NCI-H1417 (cell line): ENCODE measurements at regions not wholly inside any gene's neighbourhood (a gene's known extent, or its start where the extent isn't known, plus 50 kb on each side); places are given as distances from the start of the nearest gene placed in this dataset.

ENCODE experiments used
- DNase-seq, 3 experiments: peaks; one replicate each; lab custom pipeline; 2025; lab: John Stamatoyannopoulos, UW

DNA sequence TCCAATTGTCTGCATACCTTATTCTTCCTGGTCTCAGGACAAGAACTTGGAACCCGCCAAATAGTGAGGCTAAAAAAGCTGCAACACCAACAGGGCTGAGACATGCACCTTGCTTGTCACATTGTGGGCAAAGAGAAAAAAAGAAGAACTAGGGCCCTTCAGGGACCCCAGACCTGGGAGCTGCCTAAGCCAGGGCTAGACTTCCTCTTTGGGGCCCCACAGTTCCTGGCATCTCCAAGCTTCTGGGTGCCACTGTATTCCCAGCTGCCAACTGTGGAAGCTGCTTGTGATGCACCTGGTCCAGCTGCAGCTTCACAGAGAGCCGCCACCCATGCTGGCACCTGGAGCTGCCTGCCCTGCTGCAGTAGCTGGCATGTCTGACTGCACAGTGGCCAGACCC, 370.6 kb downstream of the CD83 start:
- no peak for DNase-seq

- peak in 1 of 3 experiments; percentile 25 for DNase-seq
Observed at GRCh38 chr6:14489445-14489844, 371.9 kb downstream of the CD83 start.

DNA sequence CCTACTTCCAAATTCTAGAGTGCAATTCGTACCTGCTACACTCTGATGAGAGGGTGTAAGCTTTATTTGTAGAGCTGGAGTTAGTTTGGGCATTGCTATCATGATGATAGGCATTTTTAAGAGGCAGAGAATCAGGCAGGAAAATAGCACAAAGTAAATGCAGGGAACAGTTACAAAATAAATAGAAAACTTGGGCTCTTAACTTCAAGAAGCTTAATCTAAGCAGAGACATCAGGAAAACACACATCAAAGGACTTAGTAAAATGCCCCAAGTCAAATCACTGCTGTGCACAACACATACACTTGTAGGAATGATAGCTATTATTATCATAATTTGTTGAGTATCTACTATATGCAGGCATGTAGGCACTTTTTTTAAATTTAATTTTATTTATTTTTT, 381.2 kb downstream of the CD83 start:
- DNase-seq: no peak

DNA sequence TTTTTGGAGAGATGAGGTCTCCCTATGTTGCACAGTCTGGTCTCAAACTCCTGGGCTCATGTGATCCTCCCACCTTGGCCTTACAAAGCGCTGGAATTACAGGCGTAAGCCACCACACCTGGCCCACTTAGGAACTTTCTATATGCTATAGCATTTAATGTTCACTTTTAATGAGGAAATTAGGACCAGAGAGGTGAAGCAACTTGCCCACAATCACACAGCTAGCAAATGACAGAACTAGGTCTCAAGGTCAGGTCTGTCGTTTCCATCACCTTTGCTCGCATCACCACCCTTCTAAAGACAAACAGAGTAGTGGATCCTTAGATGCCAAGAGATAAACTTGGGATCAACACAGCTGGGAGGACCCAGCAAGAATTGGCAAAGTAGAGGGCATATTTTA, 381.7 kb downstream of the CD83 start:
- DNase-seq: no peak

GRCh38 chr6:14499841-14500240, 382.3 kb downstream of the CD83 start:
- DNase-seq: no peak

- peak in 1 of 3 experiments; percentile 44 for DNase-seq
Observed at GRCh38 chr6:14500809-14501208, 383.2 kb downstream of the CD83 start.

GRCh38 chr6:14501240-14501639, 383.7 kb downstream of the CD83 start:
- DNase-seq: peak in 2 of 3 experiments; percentile 8 to 50

GRCh38 chr6:14501914-14502313, 384.3 kb downstream of the CD83 start:
- DNase-seq: no peak

- DNase-seq: no peak
Observed at GRCh38 chr6:14502551-14502950, 385.0 kb downstream of the CD83 start.

- DNase-seq: no peak
Observed at GRCh38 chr6:14505401-14505800, 387.8 kb downstream of the CD83 start.

- DNase-seq: peak in 1 of 3 experiments; percentile 7
Observed at GRCh38 chr6:14506656-14507246, 389.2 kb downstream of the CD83 start.

DNA sequence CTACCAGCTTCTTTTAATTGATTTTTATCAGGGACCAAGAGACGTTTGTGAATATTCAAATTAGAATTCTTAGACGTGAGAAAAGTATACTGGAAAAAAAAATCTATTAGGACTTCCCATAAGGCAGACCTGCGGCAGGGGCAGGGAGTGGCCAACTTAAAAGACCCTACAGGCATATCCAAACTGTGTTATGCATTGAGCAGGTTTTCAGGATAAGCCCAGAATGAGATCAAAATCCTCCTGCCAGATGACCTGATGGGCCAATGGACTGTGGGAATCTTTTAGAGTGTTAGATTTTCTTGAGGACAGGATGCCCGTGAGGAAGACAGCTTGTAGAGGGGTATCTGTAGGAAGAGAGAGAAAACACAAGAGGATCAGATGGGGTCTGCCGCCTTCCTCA, 391.5 kb downstream of the CD83 start:
- no peak for DNase-seq

- DNase-seq: no peak
Observed at GRCh38 chr6:14510038-14510437, 392.5 kb downstream of the CD83 start.

- DNase-seq: no peak
Observed at GRCh38 chr6:14511061-14511586, 393.6 kb downstream of the CD83 start.

DNA sequence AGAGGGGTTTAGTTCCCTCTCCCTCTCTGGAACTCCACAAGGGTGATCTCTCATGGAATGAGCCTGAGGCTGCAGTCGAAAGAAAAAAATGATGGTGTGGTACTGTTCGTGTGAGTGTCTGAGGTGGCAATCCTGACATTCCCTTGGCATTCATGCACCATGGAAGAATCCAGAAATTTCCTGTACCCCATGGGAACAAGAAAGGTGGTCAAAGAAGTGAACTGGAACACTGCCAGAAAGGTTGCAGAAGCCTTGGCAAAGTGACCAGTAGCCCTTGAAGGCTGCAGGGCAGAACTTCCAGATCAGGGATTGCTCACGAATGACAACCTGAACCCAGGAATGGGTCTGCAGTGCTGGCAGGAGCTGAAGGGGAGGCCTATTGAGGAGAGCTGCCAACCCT, 394.7 kb downstream of the CD83 start:
- no peak for DNase-seq

DNA sequence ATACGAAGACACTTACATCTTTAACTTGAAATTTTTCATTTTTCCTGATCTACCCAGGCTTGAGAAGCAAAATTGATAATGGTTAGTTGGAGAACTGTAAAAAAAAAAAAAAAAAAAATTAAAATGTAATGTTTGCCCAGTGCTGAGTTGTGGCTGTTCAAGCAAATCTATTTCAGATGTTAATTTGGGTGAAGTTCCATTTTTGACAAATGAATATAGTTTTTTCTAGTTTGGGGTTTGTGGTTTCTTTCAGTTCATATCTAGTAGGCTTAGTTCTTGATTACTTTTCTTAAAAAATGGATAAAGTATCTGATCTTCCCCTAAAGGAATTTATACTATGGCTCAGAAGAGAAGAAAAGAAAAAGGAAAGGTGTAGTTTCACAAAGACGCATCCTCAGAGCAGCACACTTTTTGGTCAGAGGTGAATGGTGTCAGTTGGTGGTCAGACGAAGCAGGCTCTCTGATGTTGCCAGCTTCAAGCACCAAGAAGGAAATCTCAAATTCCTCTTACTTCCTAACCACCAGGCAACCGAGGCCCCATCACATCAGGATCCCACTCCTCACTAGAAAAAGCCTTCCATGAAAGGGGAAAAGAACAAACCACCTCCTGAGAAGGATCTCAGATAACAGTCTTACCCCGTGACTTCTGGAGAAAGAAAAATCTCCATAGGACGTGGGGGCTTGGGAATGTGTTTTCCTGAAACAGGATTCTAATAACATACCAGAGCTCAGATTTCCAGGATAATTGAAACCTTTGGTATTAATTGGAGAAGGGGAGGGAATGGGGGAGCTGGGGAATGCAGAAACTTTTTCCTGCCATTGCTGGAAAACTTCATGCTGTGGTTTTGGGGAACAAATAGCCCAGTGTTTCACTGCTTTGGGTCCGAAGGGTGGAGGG, 396.2 kb downstream of the CD83 start:
- no peak for DNase-seq

GRCh38 chr6:14516956-14517355, 399.4 kb downstream of the CD83 start:
- no peak for DNase-seq

- DNase-seq: no peak
Observed at GRCh38 chr6:14517516-14518105, 400.0 kb downstream of the CD83 start.

- DNase-seq: no peak
Observed at GRCh38 chr6:14518515-14519217, 401.1 kb downstream of the CD83 start.

DNA sequence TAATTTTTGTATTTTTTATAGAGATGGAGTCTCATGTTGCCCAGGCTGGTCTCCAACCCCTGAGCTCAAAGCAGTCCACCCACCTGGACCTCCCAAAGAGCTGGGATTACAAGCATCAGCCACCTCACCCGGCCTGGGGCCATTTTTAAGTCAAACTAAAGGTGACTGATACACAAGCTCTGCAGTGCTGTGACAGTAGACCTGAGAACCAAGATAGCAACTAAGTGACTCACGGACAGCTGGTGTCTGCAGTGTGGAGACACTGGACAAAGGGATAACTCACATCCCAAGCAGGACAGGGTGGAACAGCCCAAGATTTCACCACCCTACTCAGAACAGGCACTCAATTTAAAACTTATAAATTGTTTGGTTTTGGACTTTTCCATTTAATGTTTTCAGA, 402.5 kb downstream of the CD83 start:
- no peak for DNase-seq

DNA sequence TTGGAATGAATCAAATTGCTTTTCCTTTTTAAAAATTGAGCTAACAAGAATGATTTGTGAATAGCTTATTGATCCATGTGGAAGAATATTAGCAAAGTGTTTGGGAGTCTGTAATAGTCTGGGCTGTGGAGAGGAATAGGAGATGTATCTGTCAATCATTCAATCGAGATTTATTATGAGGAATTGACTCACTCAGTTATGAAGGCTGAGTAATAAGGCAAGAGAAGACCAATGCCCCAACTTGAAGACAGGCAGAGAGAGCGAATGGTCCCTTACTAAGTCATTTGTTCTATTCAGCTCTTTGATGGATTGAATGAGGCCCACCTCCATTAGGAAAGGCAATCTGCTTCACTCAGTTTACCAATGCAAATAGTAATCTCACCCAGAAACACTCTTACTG, 403.0 kb downstream of the CD83 start:
- no peak for DNase-seq

DNA sequence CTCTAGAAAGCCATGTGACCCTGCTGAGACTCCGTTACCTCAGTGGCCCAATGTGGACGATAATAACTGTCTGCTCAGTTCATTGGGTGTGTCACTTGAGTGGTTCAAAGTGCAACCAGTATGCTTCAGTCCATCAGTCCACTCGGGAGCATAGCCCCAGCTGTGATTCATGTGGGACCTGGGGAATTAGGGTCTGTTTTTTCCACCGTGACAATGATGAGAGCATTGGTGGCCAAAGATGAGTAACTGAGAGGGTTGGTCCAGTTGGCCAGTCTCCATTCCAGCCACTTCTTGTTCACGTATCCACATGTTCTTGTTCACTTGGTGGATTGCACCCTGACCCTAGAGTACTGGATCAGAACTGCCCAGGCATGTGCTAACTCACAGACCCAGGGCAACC, 403.6 kb downstream of the CD83 start:
- DNase-seq: no peak
